ENCODE measurements at regions not wholly inside any gene's neighbourhood (a gene's known extent, or its start where the extent isn't known, plus 50 kb on each side); places are given as distances from the start of the nearest gene placed in this dataset.

DNA sequence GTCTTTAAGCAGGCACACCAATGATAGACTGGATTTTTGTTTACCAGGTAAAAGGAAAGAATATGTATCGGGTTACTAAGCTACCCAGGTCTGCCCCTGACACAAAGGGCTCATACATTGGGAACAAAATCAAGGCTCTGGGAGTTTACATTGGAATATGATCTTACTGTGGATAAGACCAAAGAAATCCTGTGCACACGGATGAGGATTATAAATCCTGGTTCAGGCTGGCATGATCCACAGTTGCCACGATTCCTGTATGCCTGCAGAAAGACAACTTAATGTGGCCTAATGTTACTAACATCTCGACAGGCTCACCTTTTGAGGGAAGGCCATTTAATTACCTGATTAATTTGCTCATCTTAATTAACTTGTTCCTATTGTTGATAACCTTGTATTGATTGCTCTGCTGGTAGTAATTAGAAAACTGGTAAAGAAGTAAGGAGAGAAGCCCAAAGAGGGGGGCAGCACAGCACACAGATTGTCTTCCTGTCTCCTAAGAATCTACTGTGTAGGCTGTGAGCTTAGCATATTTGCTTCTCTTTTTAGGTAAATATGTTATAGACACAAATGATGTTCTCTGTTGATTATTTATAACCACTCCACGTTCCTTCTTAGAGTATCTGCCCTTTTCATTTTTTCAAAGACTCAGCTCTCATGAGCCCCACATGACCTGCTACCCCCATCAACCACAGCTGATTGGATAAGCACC, 51.0 kb upstream of the TOX3 start (continued):
- TF ChIP-seq ZNF547 (CRISPR knock-in tag; IDR thresholded peaks at IDR 0.05) (no peak), USF2 (IDR thresholded peaks at IDR 0.05; ENCODE audit: low read depth, low read length) (no peak), USF2 (CRISPR knock-in tag; IDR thresholded peaks at IDR 0.05; ENCODE audit: borderline replicate concordance) (no peak), FOXA3 (CRISPR knock-in tag; IDR thresholded peaks at IDR 0.05) (peak; percentile 97), ZNF460 (CRISPR knock-in tag; IDR thresholded peaks at IDR 0.05; ENCODE audit: borderline replicate concordance) (no peak), ELF1 (CRISPR knock-in tag; IDR thresholded peaks at IDR 0.05) (peak; percentile 59), HDAC1 (CRISPR knock-in tag; IDR thresholded peaks at IDR 0.05) (no peak; the same call in 1 of the 2 replicates), BRD4 (CRISPR knock-in tag; IDR thresholded peaks at IDR 0.05) (no peak), ZNF549 (CRISPR knock-in tag; IDR thresholded peaks at IDR 0.05) (no peak), ZNF790 (CRISPR knock-in tag; IDR thresholded peaks at IDR 0.05; ENCODE audit: borderline replicate concordance) (no peak), NRL (CRISPR knock-in tag; IDR thresholded peaks at IDR 0.05; ENCODE audit: borderline replicate concordance) (no peak), IKZF5 (CRISPR knock-in tag; IDR thresholded peaks at IDR 0.05) (peak; percentile 62), ETV5 (CRISPR knock-in tag; IDR thresholded peaks at IDR 0.05; ENCODE audit: borderline replicate concordance) (peak; percentile 48; the same call in 1 of the 2 replicates), IKZF1 (IDR thresholded peaks at IDR 0.05) (no peak), NFKBIZ (CRISPR knock-in tag; IDR thresholded peaks at IDR 0.05) (peak; percentile 30; the same call in 1 of the 2 replicates), GPN1 (CRISPR knock-in tag; IDR thresholded peaks at IDR 0.05; ENCODE audit: borderline replicate concordance) (no peak), PHF8 (CRISPR knock-in tag; IDR thresholded peaks at IDR 0.05) (no peak)
- TF ChIP-seq, protein P1, sequence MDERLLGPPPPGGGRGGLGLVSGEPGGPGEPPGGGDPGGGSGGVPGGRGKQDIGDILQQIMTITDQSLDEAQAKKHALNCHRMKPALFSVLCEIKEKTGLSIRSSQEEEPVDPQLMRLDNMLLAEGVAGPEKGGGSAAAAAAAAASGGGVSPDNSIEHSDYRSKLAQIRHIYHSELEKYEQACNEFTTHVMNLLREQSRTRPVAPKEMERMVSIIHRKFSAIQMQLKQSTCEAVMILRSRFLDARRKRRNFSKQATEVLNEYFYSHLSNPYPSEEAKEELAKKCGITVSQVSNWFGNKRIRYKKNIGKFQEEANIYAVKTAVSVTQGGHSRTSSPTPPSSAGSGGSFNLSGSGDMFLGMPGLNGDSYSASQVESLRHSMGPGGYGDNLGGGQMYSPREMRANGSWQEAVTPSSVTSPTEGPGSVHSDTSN (CRISPR knock-in tag; IDR thresholded peaks at IDR 0.05), result peak; percentile 53; the same call in 1 of the 2 replicates
- TF ChIP-seq, protein P2, sequence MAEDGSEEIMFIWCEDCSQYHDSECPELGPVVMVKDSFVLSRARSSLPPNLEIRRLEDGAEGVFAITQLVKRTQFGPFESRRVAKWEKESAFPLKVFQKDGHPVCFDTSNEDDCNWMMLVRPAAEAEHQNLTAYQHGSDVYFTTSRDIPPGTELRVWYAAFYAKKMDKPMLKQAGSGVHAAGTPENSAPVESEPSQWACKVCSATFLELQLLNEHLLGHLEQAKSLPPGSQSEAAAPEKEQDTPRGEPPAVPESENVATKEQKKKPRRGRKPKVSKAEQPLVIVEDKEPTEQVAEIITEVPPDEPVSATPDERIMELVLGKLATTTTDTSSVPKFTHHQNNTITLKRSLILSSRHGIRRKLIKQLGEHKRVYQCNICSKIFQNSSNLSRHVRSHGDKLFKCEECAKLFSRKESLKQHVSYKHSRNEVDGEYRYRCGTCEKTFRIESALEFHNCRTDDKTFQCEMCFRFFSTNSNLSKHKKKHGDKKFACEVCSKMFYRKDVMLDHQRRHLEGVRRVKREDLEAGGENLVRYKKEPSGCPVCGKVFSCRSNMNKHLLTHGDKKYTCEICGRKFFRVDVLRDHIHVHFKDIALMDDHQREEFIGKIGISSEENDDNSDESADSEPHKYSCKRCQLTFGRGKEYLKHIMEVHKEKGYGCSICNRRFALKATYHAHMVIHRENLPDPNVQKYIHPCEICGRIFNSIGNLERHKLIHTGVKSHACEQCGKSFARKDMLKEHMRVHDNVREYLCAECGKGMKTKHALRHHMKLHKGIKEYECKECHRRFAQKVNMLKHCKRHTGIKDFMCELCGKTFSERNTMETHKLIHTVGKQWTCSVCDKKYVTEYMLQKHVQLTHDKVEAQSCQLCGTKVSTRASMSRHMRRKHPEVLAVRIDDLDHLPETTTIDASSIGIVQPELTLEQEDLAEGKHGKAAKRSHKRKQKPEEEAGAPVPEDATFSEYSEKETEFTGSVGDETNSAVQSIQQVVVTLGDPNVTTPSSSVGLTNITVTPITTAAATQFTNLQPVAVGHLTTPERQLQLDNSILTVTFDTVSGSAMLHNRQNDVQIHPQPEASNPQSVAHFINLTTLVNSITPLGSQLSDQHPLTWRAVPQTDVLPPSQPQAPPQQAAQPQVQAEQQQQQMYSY (CRISPR knock-in tag; IDR thresholded peaks at IDR 0.05), result no peak
- TF ChIP-seq, protein P3, sequence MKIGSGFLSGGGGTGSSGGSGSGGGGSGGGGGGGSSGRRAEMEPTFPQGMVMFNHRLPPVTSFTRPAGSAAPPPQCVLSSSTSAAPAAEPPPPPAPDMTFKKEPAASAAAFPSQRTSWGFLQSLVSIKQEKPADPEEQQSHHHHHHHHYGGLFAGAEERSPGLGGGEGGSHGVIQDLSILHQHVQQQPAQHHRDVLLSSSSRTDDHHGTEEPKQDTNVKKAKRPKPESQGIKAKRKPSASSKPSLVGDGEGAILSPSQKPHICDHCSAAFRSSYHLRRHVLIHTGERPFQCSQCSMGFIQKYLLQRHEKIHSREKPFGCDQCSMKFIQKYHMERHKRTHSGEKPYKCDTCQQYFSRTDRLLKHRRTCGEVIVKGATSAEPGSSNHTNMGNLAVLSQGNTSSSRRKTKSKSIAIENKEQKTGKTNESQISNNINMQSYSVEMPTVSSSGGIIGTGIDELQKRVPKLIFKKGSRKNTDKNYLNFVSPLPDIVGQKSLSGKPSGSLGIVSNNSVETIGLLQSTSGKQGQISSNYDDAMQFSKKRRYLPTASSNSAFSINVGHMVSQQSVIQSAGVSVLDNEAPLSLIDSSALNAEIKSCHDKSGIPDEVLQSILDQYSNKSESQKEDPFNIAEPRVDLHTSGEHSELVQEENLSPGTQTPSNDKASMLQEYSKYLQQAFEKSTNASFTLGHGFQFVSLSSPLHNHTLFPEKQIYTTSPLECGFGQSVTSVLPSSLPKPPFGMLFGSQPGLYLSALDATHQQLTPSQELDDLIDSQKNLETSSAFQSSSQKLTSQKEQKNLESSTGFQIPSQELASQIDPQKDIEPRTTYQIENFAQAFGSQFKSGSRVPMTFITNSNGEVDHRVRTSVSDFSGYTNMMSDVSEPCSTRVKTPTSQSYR (CRISPR knock-in tag; IDR thresholded peaks at IDR 0.05; ENCODE audit: borderline replicate concordance), result no peak
